Activated CD8-positive, alpha-beta T cell treated with anti-CD3 and anti-CD28 coated beads for 36 hours (primary cell): ENCODE measurements at regions not wholly inside any gene's neighbourhood (a gene's known extent, or its start where the extent isn't known, plus 50 kb on each side); places are given as distances from the start of the nearest gene placed in this dataset.

ENCODE experiments used
- ATAC-seq: fragments of 200-7000 bp; cut with Tn5 transposase; one replicate; pipeline ENCODE4 v1.10.0; 2021; ENCODE audit warnings: mild to moderate bottlenecking, moderate library complexity
- CTCF ChIA-PET: fragments of 350-600 bp; sonication (Branson Sonifier 250); formaldehyde crosslinking; loops from one replicate; lab custom pipeline; 2021; ENCODE audit warnings: antibody characterized with exemption; lab: Charles Lee
- POLR2A ChIA-PET: fragments of 350-600 bp; sonication (Branson Sonifier 250); formaldehyde crosslinking; loops from one replicate; lab custom pipeline; 2021; ENCODE audit warnings: antibody characterized with exemption; lab: Charles Lee
- DNase-seq: peaks from one replicate; pipeline ENCODE4 v3.0.0-alpha.2; 2020
- H3K27ac Mint-ChIP-seq: one replicate; pipeline ENCODE4 v1.8.0; 2021; ENCODE audit warnings: mild to moderate bottlenecking, mixed read lengths
- H3K27me3 Mint-ChIP-seq: one replicate; pipeline ENCODE4 v1.8.0; 2021; ENCODE audit warnings: mixed read lengths
- H3K36me3 Mint-ChIP-seq: one replicate; pipeline ENCODE4 v1.8.0; 2021; ENCODE audit warnings: low read depth, mixed read lengths
- H3K4me1 Mint-ChIP-seq: one replicate; pipeline ENCODE4 v1.8.0; 2021; ENCODE audit warnings: low read depth, mixed read lengths
- H3K4me3 Mint-ChIP-seq: one replicate; pipeline ENCODE4 v1.8.0; 2021; ENCODE audit warnings: mild to moderate bottlenecking, moderate library complexity, mixed read lengths
- H3K9me3 Mint-ChIP-seq: one replicate; pipeline ENCODE4 v1.8.0; 2021; ENCODE audit warnings: mixed read lengths
- CTCF ChIP-seq: fragments of 200-600 bp; IDR thresholded peaks from one replicate; pipeline ENCODE4 v1.8.0; 2022; ENCODE audit warnings: antibody characterized with exemption, mild to moderate bottlenecking
- intact Hi-C: fragments of 100-400 bp; cut with micrococcal nuclease; formaldehyde crosslinking; loops from one replicate; pipeline ENCODE4 v1.10.0; 2022

- no peak for DNase-seq
- H3K9me3 Mint-ChIP-seq, result no peaks in the 10 kb centered on the region
- no peak for ATAC-seq
- TF ChIP-seq CTCF, result no peak
- CTCF ChIA-PET, result no interaction called here
- H3K27ac Mint-ChIP-seq, result no peak overlapping the region
- no peak overlapping the region for H3K4me3 Mint-ChIP-seq
- intact Hi-C loops, result no loop called here
- peaks cover 1% of the 10 kb centered on the region for H3K27me3 Mint-ChIP-seq
- POLR2A ChIA-PET, result no interaction called here
- H3K36me3 Mint-ChIP-seq, result no peaks in the 10 kb centered on the region
- H3K4me1 Mint-ChIP-seq, result no peaks in the 10 kb centered on the region
These were observed 84.1 kb upstream of the PRR23C start for GRCh38 chr3:139128803-139129202.

GRCh38 chr3:139129892-139130291, 85.2 kb upstream of the PRR23C start:
- no peaks in the 10 kb centered on the region for H3K4me1 Mint-ChIP-seq
- TF ChIP-seq CTCF, result no peak
- no peak overlapping the region for H3K4me3 Mint-ChIP-seq
- intact Hi-C loops, result no loop called here
- DNase-seq, result no peak
- POLR2A ChIA-PET, result interaction anchor here (1.4 kb wide), 1 partner anchor 27 kb away, joined by 3 read pairs; no protein-coding TSS in a partner anchor
- ATAC-seq, result no peak
- CTCF ChIA-PET, result interaction anchor here (0.9 kb wide), 1 partner anchor 18 kb away, joined by 3 read pairs; no protein-coding TSS in a partner anchor
- H3K27ac Mint-ChIP-seq, result no peak overlapping the region
- H3K27me3 Mint-ChIP-seq, result peaks cover 1% of the 10 kb centered on the region
- no peaks in the 10 kb centered on the region for H3K36me3 Mint-ChIP-seq
- no peaks in the 10 kb centered on the region for H3K9me3 Mint-ChIP-seq

GRCh38 chr3:139130390-139131140, 85.9 kb upstream of the PRR23C start:
- Mint-ChIP-seq H3K4me1 (no peaks in the 10 kb centered on the region), H3K4me3 (no peak overlapping the region), H3K27me3 (peaks cover 1% of the 10 kb centered on the region), H3K9me3 (no peaks in the 10 kb centered on the region), H3K36me3 (no peaks in the 10 kb centered on the region), H3K27ac (no peak overlapping the region)
- ChIA-PET POLR2A (interaction anchor here (1.4 kb wide), 1 partner anchor 28 kb away, joined by 3 read pairs; no protein-coding TSS in a partner anchor), CTCF (interaction anchor here (0.9 to 1.3 kb wide), 3 partner anchors 9 to 19 kb away, joined by 3 to 4 read pairs (median 3); no protein-coding TSS in a partner anchor)
- DNase-seq, result no peak
- no peak for ATAC-seq
- intact Hi-C loops, result no loop called here
- no peak for TF ChIP-seq CTCF

GRCh38 chr3:139131951-139132350, 87.3 kb upstream of the PRR23C start:
- Mint-ChIP-seq H3K4me3 (no peak overlapping the region), H3K27me3 (peaks cover 1% of the 10 kb centered on the region), H3K9me3 (no peaks in the 10 kb centered on the region), H3K27ac (no peak overlapping the region), H3K36me3 (no peaks in the 10 kb centered on the region), H3K4me1 (no peaks in the 10 kb centered on the region)
- intact Hi-C loops, result no loop called here
- ATAC-seq (no peak), DNase-seq (no peak)
- ChIA-PET CTCF (interaction anchor here (1.2 kb wide), 1 partner anchor 20 kb away, joined by 4 read pairs; no protein-coding TSS in a partner anchor), POLR2A (no interaction called here)
- TF ChIP-seq CTCF, result no peak

- Mint-ChIP-seq H3K36me3 (no peaks in the 10 kb centered on the region), H3K9me3 (no peaks in the 10 kb centered on the region), H3K4me3 (no peak overlapping the region), H3K27me3 (peaks cover 1% of the 10 kb centered on the region), H3K27ac (no peak overlapping the region), H3K4me1 (no peaks in the 10 kb centered on the region)
- POLR2A ChIA-PET, result no interaction called here
- intact Hi-C loops, result no loop called here
- no peak for ATAC-seq
- no peak for TF ChIP-seq CTCF
- DNase-seq, result no peak
- CTCF ChIA-PET, result interaction anchor here (1.7 kb wide), 1 partner anchor 21 kb away, joined by 4 read pairs; no protein-coding TSS in a partner anchor
These were observed 88.3 kb upstream of the PRR23C start for GRCh38 chr3:139132976-139133375.
